ENCODE measurements at regions not wholly inside any gene's neighbourhood (a gene's known extent, or its start where the extent isn't known, plus 50 kb on each side); places are given as distances from the start of the nearest gene placed in this dataset.
"Not testable (repeated sequence)": the region's sequence is repeated elsewhere in the genome, so short reads cannot be mapped to it uniquely, and the experiment has no call there.

DNA sequence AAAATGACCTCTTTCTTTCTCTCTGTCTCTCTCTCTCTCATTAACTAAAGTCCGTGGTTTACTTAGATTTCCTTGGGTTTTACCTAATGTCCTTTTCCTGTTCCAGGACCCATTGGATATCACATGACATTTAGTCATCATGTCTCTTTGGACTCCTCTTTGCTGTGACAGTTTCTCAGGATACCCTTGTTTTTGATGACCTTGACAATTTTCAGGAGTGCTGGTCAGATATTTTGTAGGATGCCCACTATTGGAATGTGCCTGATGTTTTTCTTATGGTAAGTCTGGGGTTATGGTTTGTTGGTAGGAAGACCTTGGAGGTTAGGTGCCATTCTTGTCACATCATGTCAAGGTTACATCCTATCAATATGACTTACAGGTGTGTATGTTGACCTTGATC, 199.2 kb upstream of the HTR1E start:
- no peak for DNase-seq (ENCODE audit: extremely low read depth, low read depth, low spot score)

DNA sequence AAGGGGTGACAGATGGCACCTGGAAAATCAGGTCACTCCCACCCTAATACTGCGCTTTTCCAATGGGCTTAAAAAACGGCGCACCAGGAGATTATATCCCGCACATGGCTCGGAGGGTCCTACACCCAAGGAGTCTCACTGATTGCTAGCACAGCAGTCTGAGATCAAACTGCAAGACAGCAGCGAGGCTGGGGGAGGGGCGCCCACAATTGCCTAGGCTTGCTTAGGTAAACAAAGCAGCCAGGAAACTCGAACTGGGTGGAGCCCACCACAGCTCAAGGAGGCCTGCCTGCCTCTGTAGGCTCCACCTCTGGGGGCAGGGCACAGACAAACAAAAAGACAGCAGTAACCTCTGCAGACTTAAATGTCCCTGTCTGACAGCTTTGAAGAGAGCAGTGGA, 205.7 kb upstream of the HTR1E start:
- DNase-seq (ENCODE audit: extremely low read depth, low read depth, low spot score) = not testable (repeated sequence)

GRCh38 chr6:86730772-86731171, 206.6 kb upstream of the HTR1E start:
- not testable (repeated sequence) for DNase-seq (ENCODE audit: extremely low read depth, low read depth, low spot score)

DNA sequence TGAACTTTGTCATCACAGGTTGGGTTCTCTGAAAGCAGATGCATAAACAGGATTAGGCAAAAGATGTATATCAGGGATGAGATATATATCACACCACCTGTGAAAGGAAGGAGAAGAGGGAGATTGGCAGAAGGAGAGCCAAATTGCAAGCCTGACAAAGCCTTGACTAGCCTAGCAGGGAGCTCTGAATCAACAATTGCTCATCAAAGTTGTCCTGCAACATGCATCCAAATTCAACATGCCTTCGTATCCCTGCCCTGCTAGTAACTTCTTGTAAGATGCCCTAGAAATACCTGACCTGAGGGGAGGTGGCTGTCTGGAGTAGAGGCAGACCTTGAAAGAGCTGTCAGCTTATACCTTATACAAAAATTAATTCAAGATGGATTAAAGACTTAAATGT, 207.1 kb upstream of the HTR1E start:
- no peak for DNase-seq (ENCODE audit: extremely low read depth, low read depth, low spot score)

DNA sequence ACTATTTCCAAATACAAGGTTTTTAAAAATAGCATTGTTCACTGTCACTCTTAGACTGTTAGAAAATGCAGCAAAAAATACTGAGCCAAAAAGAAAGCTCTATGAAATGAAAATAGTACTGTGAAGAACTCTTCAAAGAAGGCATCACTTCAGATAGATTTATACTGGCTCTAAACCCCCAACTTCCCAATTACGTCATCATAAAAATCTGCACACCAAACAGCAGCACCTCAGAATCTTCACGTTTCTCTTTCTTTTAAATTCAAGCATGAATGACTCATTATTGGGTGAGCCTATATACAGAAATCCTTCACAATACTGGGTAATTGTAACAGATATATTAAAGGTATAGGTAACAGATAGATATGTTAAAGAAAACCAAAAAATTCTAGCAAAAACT, 208.4 kb upstream of the HTR1E start:
- DNase-seq (ENCODE audit: extremely low read depth, low read depth, low spot score) = no peak

DNA sequence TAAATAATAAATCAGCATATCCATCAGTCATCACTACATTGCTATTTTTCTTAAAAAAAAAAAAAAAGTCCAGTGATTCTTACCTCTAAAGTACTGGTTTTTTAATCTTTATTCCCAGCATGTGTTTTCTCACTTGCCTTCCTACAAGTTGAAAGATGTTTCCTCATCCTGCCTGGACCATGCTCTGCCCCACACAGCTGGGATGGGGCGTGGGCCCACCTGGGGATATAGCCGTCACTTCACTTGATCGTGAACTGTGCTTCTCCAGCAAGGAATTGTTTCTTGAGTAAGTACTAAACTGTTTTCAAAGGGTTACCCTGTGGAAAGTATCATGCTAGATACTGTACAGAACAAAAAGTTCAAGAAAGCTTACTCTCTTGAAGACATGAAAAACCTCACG, 212.6 kb upstream of the HTR1E start:
- DNase-seq (ENCODE audit: extremely low read depth, low read depth, low spot score) = no peak

GRCh38 chr6:86723729-86724128, 213.6 kb upstream of the HTR1E start:
- DNase-seq (ENCODE audit: extremely low read depth, low read depth, low spot score) = no peak

DNA sequence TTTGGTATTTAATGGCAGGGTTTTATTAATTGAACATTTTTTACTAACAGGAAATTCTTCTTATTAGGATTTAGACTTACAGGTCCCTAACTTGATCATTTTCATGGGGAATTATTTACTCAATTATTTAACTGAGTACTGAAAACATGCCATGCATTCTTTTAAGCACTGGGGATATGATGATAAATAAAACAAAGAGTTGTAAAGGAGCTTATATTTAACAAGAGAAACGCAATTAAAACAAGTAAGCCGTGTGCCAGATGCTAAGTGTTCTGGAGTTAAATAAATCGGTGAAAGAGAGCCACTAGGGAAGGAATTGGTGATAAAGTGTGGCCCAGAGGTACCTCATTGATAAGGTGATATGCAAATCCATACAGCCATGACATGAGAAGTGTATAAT, 214.2 kb upstream of the HTR1E start:
- no peak for DNase-seq (ENCODE audit: extremely low read depth, low read depth, low spot score)

- no peak for DNase-seq (ENCODE audit: extremely low read depth, low read depth, low spot score)
These were observed 215.2 kb upstream of the HTR1E start for GRCh38 chr6:86722131-86722530.

DNA sequence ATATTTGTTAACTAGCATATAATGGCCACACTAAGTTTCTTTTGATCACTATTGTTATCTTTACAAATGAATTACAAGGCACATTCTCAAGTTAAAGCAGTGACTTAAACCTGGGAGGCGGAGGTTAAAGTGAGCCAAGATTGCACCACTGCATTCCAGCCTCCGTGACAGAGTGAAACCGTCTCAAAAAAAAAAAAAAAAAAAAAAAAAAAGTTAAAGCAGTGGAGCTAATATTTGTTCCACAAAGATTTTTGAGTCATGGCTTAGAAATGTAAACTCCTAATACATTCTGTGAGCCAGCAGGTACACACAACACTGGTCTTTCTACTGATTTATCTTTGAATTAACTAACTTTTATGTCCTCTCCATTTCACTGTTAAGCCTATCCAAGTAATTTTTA, 221.7 kb upstream of the HTR1E start:
- no peak for DNase-seq (ENCODE audit: extremely low read depth, low read depth, low spot score)

- no peak for DNase-seq (ENCODE audit: extremely low read depth, low read depth, low spot score)
These were observed 225.3 kb upstream of the HTR1E start for GRCh38 chr6:86712039-86712438.

- DNase-seq (ENCODE audit: extremely low read depth, low read depth, low spot score) = no peak
These were observed 229.7 kb upstream of the HTR1E start for GRCh38 chr6:86707545-86708120.

GRCh38 chr6:86706449-86706848, 230.9 kb upstream of the HTR1E start:
- no peak for DNase-seq (ENCODE audit: extremely low read depth, low read depth, low spot score)

DNA sequence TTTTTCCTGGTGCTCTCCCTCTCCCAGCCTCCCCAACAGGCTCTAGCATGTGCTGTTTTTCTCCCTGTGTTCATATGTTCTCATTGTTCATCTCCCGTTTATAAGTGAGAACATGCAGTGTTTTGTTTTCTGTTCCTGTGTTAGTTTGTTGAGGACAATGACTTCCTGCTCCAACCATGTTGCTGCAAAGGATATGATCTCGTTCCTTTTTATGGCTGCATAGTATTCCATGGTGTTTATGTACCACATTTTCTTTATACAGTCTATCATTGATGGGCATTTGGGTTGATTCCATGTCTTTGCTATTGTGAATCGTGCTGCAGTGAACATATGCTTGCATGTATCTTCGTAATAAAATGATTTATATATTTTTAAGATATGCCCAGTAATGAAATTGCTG, 236.1 kb upstream of the HTR1E start:
- DNase-seq (ENCODE audit: extremely low read depth, low read depth, low spot score) = not testable (repeated sequence)

GRCh38 chr6:86686496-86686895, 250.8 kb upstream of the HTR1E start:
- no peak for DNase-seq (ENCODE audit: extremely low read depth, low read depth, low spot score)

GRCh38 chr6:86685230-86685797, 252.0 kb upstream of the HTR1E start:
- no peak for DNase-seq (ENCODE audit: extremely low read depth, low read depth, low spot score)

DNA sequence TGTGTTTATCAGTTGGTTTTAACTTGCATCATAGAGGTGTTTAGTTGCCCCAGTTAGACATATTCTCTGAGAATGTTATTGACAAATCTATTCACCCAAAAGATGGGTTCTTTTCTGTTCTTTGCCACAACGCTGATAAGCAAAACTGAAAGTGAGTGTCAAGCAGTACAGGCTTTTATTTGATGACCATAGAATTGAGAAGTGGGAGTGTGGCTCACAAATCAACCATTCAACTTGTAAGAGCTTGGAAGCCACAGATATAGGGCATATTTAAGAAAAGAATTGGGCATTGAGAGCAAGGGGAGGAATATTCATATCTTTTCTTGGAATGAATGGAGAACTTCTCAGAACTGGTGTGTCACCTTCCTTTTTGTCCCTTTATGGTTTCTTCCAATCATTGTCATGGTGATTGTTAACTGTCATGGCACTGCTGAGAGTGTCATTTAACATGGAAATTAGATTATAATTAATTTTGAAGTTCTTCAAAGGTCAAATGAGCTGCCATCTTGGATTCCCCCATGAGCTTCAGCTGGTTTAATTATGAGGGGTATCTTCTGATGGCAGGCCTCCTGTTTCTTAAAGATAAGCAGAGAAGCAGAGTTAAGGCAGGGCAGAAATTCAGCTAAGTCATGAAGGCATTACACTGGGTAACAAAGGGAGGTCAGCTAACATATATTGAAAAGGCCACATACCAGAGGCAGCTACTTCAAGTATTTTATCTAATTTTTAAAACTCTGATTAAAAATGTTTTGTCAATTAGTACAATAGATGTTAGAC, 254.0 kb upstream of the HTR1E start:
- no peak for DNase-seq (ENCODE audit: extremely low read depth, low read depth, low spot score)

GRCh38 chr6:86682297-86682696, 255.0 kb upstream of the HTR1E start:
- no peak for DNase-seq (ENCODE audit: extremely low read depth, low read depth, low spot score)

DNA sequence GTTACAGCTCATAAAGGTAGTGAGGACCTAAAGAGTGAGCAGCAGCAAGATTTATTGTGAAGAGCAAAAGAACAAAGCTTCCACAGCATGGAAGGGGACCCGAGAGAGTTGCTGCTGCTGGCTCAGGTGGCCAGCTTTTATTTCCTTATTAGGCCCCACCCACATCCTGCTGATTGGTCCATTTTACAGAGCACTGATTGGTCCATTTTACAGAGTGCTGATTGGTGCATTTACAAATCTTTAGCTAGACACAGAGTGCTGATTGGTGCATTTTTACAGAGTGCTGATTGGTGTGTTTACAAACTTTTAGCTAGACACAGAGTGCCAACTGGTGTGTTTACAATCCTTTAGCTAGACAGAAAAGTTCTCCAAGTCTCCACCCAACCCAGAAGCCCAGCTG, 256.2 kb upstream of the HTR1E start:
- DNase-seq (ENCODE audit: extremely low read depth, low read depth, low spot score) = not testable (repeated sequence)

DNA sequence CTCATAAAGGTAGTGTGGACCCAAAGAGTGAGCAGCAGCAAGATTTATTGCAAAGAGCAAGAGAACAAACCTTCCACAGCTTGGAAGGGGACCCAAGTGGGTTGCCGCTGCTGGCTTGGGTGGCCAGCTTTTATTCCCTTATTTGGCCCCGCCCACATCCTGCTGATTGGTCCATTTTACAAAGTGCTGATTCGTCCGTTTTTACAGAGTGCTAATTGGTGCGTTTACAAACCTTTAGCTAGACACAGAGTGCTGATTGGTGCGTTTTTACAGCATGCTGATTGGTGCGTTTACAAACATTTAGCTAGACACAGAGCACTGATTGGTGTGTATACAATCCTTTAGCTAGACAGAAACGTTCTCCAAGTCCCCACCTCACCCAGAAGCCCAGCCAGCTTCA, 265.2 kb upstream of the HTR1E start:
- DNase-seq (ENCODE audit: extremely low read depth, low read depth, low spot score) = not testable (repeated sequence)

DNA sequence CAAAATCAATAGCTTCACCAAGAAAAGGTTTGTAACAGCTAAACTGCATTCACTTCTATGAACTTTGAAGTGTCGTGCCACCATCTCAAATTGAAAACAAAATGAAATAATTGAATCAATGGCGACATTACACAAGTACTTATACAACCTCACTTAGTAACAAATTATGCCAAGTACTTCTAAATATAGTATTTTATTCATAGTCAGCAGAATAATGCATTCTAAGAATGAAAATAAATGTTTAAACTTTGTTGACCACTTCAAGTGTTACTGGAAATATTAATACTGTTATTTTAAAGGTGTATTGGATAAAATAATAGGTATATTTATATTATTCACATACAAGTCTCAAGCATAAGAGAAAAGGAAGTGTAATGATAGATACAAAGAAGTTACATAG, 280.1 kb upstream of the HTR1E start:
- DNase-seq (ENCODE audit: extremely low read depth, low read depth, low spot score) = no peak

GRCh38 chr6:86629123-86629522, 308.2 kb upstream of the HTR1E start:
- no peak for DNase-seq (ENCODE audit: extremely low read depth, low read depth, low spot score)

Data from glomerular endothelial cell (primary cell).